Endothelial cell of umbilical vein (primary cell): ENCODE measurements at regions not wholly inside any gene's neighbourhood (a gene's known extent, or its start where the extent isn't known, plus 50 kb on each side); places are given as distances from the start of the nearest gene placed in this dataset.

ENCODE experiments used
- BruUV-seq: library from RNA; stranded (reverse); fragments of 400-500 nt; replicated peaks from 2 replicates; lab custom pipeline; 2021; lab: Mats Ljungman, UMichigan
- CTCF ChIA-PET: fragments of 300-600, 350-600 bp; sonication (Branson Sonifier 250); formaldehyde crosslinking; loops from one replicate; lab custom pipeline; 2021; ENCODE audit warnings: antibody characterized with exemption, inconsistent platforms; lab: Charles Lee
- POLR2A ChIA-PET: fragments of 300-600, 350-600 bp; sonication (Branson Sonifier 250); formaldehyde crosslinking; loops from one replicate; lab custom pipeline; 2021; ENCODE audit warnings: antibody characterized with exemption, inconsistent platforms; lab: Charles Lee
- DNase-seq: peaks from one replicate; pipeline ENCODE4 v3.0.0-alpha.2; 2011; ENCODE audit warnings: low read depth, low spot score
- FAIRE-seq: peaks from 2 replicates; lab custom pipeline; 2011; peaks lifted over from hg19 to GRCh38; lab: Jason Lieb, UNC
- H2AFZ ChIP-seq: 2 replicates; pipeline ENCODE4 v1.6.0; 2012; ENCODE audit warnings: low read depth, low read length, control low read depth, inconsistent platforms
- H3K27ac ChIP-seq: 2 replicates; pipeline ENCODE4 v1.5.1; 2011; ENCODE audit warnings: low read depth, mild to moderate bottlenecking, control low read depth, low read length, moderate library complexity; ENCODE audit not compliant: insufficient read depth
- H3K27me3 ChIP-seq, 2 experiments: 2 replicates each; pipeline versions ENCODE4 v1.6.0 to v1.6.1; 2011; ENCODE audit warnings: low read length in 2 of 2, mixed read lengths in 1 of 2; ENCODE audit not compliant: control insufficient read depth in 2 of 2, insufficient read depth in 2 of 2
- H3K36me3 ChIP-seq, 2 experiments: 2 replicates in 1 of 2; 3 replicates in 1 of 2; pipeline ENCODE4 v1.5.1; 2011; ENCODE audit warnings: low read length in 2 of 2, mild to moderate bottlenecking in 1 of 2, moderate library complexity in 1 of 2; ENCODE audit not compliant: control insufficient read depth in 2 of 2, insufficient read depth in 2 of 2; ENCODE audit errors: extremely low read depth in 1 of 2
- H3K4me1 ChIP-seq: 3 replicates; pipeline ENCODE4 v1.5.1; 2011; ENCODE audit warnings: mild to moderate bottlenecking, low read length; ENCODE audit not compliant: control insufficient read depth, insufficient read depth; ENCODE audit errors: extremely low read depth
- H3K4me2 ChIP-seq: 2 replicates; pipeline ENCODE4 v1.6.1; 2011; ENCODE audit warnings: low read length, control low read depth, mixed read lengths; ENCODE audit not compliant: insufficient read depth
- H3K4me3 ChIP-seq, 3 experiments: fragments of 200-600 bp in 1 of 3; sonication (generic), shearing (Covaris generic) in 1 of 3; replicated peaks in 1 of 3; 2 replicates each; pipeline ENCODE4 v1.5.1; 2011 to 2016; ENCODE audit warnings: control low read depth in 3 of 3, low read length in 3 of 3, mild to moderate bottlenecking in 2 of 3, inconsistent platforms in 1 of 3, low read depth in 1 of 3, moderate library complexity in 1 of 3; ENCODE audit not compliant: insufficient read depth in 1 of 3
- H3K79me2 ChIP-seq: 2 replicates; pipeline ENCODE4 v1.6.0; 2012; ENCODE audit warnings: low read length, inconsistent platforms; ENCODE audit not compliant: control insufficient read depth, insufficient read depth
- H3K9ac ChIP-seq: replicated peaks from 2 replicates; pipeline ENCODE3; 2011; ENCODE audit warnings: low read length, control low read depth; ENCODE audit not compliant: insufficient read depth; ENCODE audit errors: extremely low read depth
- H3K9me1 ChIP-seq: replicated peaks from 3 replicates; pipeline ENCODE4 v1.6.0; 2011; ENCODE audit warnings: mild to moderate bottlenecking, low read length; ENCODE audit not compliant: control insufficient read depth, insufficient read depth; ENCODE audit errors: extremely low read depth
- H3K9me3 ChIP-seq: replicated peaks from 2 replicates; pipeline ENCODE4 v1.5.1; 2012; ENCODE audit warnings: low read length, inconsistent platforms; ENCODE audit not compliant: control insufficient read depth, insufficient read depth
- H4K20me1 ChIP-seq: replicated peaks from 2 replicates; pipeline ENCODE3; 2011; ENCODE audit warnings: mild to moderate bottlenecking, low read length; ENCODE audit not compliant: control insufficient read depth, insufficient read depth; ENCODE audit errors: extremely low read depth
- CTCF ChIP-seq, 2 donors: IDR thresholded peaks; 1 replicate in 1 of 2; 2 replicates in 1 of 2; pipeline ENCODE4 v1.5.1; 2011; ENCODE audit warnings: low read length in 2 of 2, mild to moderate bottlenecking in 2 of 2, moderate library complexity in 2 of 2, control low read depth in 1 of 2, inconsistent platforms in 1 of 2, low read depth in 1 of 2; ENCODE audit not compliant: insufficient read depth in 1 of 2; ENCODE audit errors: extremely low read depth in 1 of 2
- EZH2 ChIP-seq: IDR thresholded peaks from 2 replicates; pipeline ENCODE4 v1.6.1; 2012; ENCODE audit warnings: borderline replicate concordance, low read depth, mild to moderate bottlenecking, moderate library complexity, low read length, inconsistent platforms; ENCODE audit not compliant: severe bottlenecking
- FOS ChIP-seq: IDR thresholded peaks from 2 replicates; pipeline ENCODE4 v1.6.1; 2011; ENCODE audit warnings: mild to moderate bottlenecking, low read length, moderate library complexity, borderline replicate concordance; ENCODE audit not compliant: insufficient read depth
- GATA2 ChIP-seq: IDR thresholded peaks from 2 replicates; pipeline ENCODE4 v1.7.0; 2011; ENCODE audit warnings: low read depth, mild to moderate bottlenecking, moderate library complexity, mixed read lengths, low read length; ENCODE audit not compliant: insufficient read length, insufficient read depth
- JUN ChIP-seq: IDR thresholded peaks from 2 replicates; pipeline ENCODE4 v1.6.1; 2011; ENCODE audit warnings: borderline replicate concordance, low read depth; ENCODE audit not compliant: insufficient read length, insufficient read depth
- MYC ChIP-seq: IDR thresholded peaks from one replicate; pipeline ENCODE4 v1.6.1; 2011; ENCODE audit warnings: mild to moderate bottlenecking, low read depth, low read length
- POLR2A ChIP-seq: IDR thresholded peaks from 2 replicates; pipeline ENCODE4 v1.6.1; 2012; ENCODE audit warnings: low read depth, mild to moderate bottlenecking, control low read depth, low read length
- POLR2AphosphoS5 ChIP-seq: IDR thresholded peaks from 2 replicates; pipeline ENCODE4 v1.6.1; 2012; ENCODE audit warnings: low read depth, mild to moderate bottlenecking, control low read depth, low read length, moderate library complexity; ENCODE audit not compliant: insufficient read depth
- dilution Hi-C: fragments of 300-500 bp; cut with MboI; formaldehyde crosslinking; loops from one replicate; pipeline ENCODE4 v1.15.0; 2019; ENCODE audit warnings: low sequenced_read_pairs; ENCODE audit not compliant: extremely low pct_ligation_motif_present
- intact Hi-C: fragments of 100-400 bp; cut with micrococcal nuclease; formaldehyde crosslinking; loops from one replicate; pipeline ENCODE4 v1.10.0; 2022
- TF ChIP-seq, protein P1 (sequence below): IDR thresholded peaks from 2 replicates; pipeline ENCODE4 v1.6.1; 2011; ENCODE audit not compliant: insufficient read depth, insufficient read length

- ChIA-PET CTCF (no interaction called here), POLR2A (no interaction called here)
- Histone ChIP-seq H2AFZ (no peak overlapping the region), H3K4me3 (no peak overlapping the region), H3K9me1 (no peaks in the 10 kb centered on the region), H4K20me1 (no peaks in the 10 kb centered on the region), H3K27ac (no peak overlapping the region), H3K36me3 (no peaks in the 10 kb centered on the region), H3K9me3 (no peaks in the 10 kb centered on the region), H3K9ac (no peak overlapping the region), H3K79me2 (no peaks in the 10 kb centered on the region), H3K4me1 (no peaks in the 10 kb centered on the region), H3K4me2 (no peak overlapping the region), H3K27me3 (peaks cover 2 to 10% of the 10 kb centered on the region in 2 experiments)
- intact Hi-C loops: no loop called here
- TF ChIP-seq FOS: no peak
- FAIRE-seq (no peak), DNase-seq (no peak)
- no TSS peak for BruUV-seq
- dilution Hi-C loops: no loop called here
Measured at GRCh38 chr17:27944546-27945332, 51.6 kb upstream of the LYRM9 start.

GRCh38 chr17:27945333-27945616, 52.1 kb upstream of the LYRM9 start:
- Histone ChIP-seq H3K27me3 (peaks cover 2 to 12% of the 10 kb centered on the region in 2 experiments), H3K9ac (no peak overlapping the region), H2AFZ (no peak overlapping the region), H3K36me3 (no peaks in the 10 kb centered on the region), H3K79me2 (no peaks in the 10 kb centered on the region), H3K4me3 (no peak overlapping the region), H4K20me1 (no peaks in the 10 kb centered on the region), H3K9me1 (no peaks in the 10 kb centered on the region), H3K27ac (no peak overlapping the region), H3K9me3 (no peaks in the 10 kb centered on the region), H3K4me2 (no peak overlapping the region), H3K4me1 (no peaks in the 10 kb centered on the region)
- DNase-seq (no peak), FAIRE-seq (no peak)
- POLR2A ChIA-PET: no interaction called here
- CTCF ChIA-PET: no interaction called here
- intact Hi-C loops (no loop called here), dilution Hi-C loops (no loop called here)
- BruUV-seq: no TSS peak
- TF ChIP-seq GATA2: no peak
- no peak for TF ChIP-seq CTCF (IDR thresholded peaks at IDR 0.05; ENCODE audit: extremely low read depth in 1 of 2, insufficient read depth in 1 of 2, low read depth in 1 of 2, low read length in 2 of 2)
- TF ChIP-seq POLR2A: no peak
- TF ChIP-seq JUN: no peak
- TF ChIP-seq EZH2: no peak
- no peak for TF ChIP-seq FOS
- no peak for TF ChIP-seq MYC
- TF ChIP-seq, protein P1, sequence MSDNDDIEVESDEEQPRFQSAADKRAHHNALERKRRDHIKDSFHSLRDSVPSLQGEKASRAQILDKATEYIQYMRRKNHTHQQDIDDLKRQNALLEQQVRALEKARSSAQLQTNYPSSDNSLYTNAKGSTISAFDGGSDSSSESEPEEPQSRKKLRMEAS: no peak
- no peak for TF ChIP-seq POLR2AphosphoS5
